ENCODE measurements at regions not wholly inside any gene's neighbourhood (a gene's known extent, or its start where the extent isn't known, plus 50 kb on each side); places are given as distances from the start of the nearest gene placed in this dataset.

GRCh38 chr3:31142543-31142942 lies 248.1 kb upstream of the GADL1 start:
- H4K91ac ChIP-seq (ENCODE audit: insufficient read depth, low read depth, low read length), result no peak overlapping the region
- H3K4me2 ChIP-seq (ENCODE audit: low read depth, low read length), result no peak overlapping the region
- in situ Hi-C loops (cut with MboI; ENCODE audit: low sequenced_read_pairs) (loop anchor here (25.0 kb wide), 1 partner anchor 1105 kb away; no protein-coding TSS in a partner anchor), intact Hi-C loops (cut with micrococcal nuclease) (no loop called here), dilution Hi-C loops (cut with HindIII; ENCODE audit: low sequenced_read_pairs, unreplicated experiment) (no loop called here)
- no peak overlapping the region for H2BK20ac ChIP-seq (ENCODE audit: low read depth, low read length)
- CTCF ChIA-PET, result interaction anchor here (0.6 kb wide), 1 partner anchor 14 kb away, joined by 5 read pairs; no protein-coding TSS in a partner anchor
- H2BK120ac ChIP-seq (ENCODE audit: low read depth, low read length), result no peak overlapping the region
- H3K27me3 ChIP-seq (ENCODE audit: control insufficient read depth, insufficient read depth, low read length), result no peaks in the 10 kb centered on the region
- ATAC-seq (ENCODE audit: low read depth), result no peak
- H3K9ac ChIP-seq (ENCODE audit: low read depth, low read length), result no peak overlapping the region
- H3K4me3 ChIP-seq (ENCODE audit: insufficient read depth, low read depth, low read length), result no peak overlapping the region
- no peak overlapping the region for H4K8ac ChIP-seq (ENCODE audit: low read depth in 2 of 2, low read length in 2 of 2)
- no peak for DNase-seq
- H3K27ac ChIP-seq (ENCODE audit: insufficient read depth, low read length), result no peak overlapping the region
- no peak overlapping the region for H3K4ac ChIP-seq (ENCODE audit: low read depth, low read length)
- no peak overlapping the region for H3K56ac ChIP-seq (ENCODE audit: extremely low read depth, insufficient read depth, low read length)
- no peaks in the 10 kb centered on the region for H3K9me1 ChIP-seq (ENCODE audit: insufficient read depth, low read length)
- no peak overlapping the region for H2AK9ac ChIP-seq (replicated peaks; ENCODE audit: low read depth, low read length, poor library complexity)
- no peaks in the 10 kb centered on the region for H3K36me3 ChIP-seq (ENCODE audit: control insufficient read depth, insufficient read depth, low read length)
- no peak for TF ChIP-seq ELK1 (IDR thresholded peaks at IDR 0.05; ENCODE audit: borderline replicate concordance, low read depth, low read length)
- TF ChIP-seq, protein P1, sequence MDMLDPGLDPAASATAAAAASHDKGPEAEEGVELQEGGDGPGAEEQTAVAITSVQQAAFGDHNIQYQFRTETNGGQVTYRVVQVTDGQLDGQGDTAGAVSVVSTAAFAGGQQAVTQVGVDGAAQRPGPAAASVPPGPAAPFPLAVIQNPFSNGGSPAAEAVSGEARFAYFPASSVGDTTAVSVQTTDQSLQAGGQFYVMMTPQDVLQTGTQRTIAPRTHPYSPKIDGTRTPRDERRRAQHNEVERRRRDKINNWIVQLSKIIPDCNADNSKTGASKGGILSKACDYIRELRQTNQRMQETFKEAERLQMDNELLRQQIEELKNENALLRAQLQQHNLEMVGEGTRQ (IDR thresholded peaks at IDR 0.05; ENCODE audit: low read depth, low read length), result no peak
- TF ChIP-seq MXI1 (IDR thresholded peaks at IDR 0.05; ENCODE audit: borderline replicate concordance, low read depth, low read length), result no peak
- no peak for TF ChIP-seq MAZ (IDR thresholded peaks at IDR 0.05; ENCODE audit: borderline replicate concordance, low read depth, low read length)
- H4K20me1 ChIP-seq (ENCODE audit: insufficient read depth, low read length), result no peaks in the 10 kb centered on the region
- no peak overlapping the region for H4K5ac ChIP-seq (ENCODE audit: low read depth, low read length)
- peaks cover 6% of the 10 kb centered on the region for H3K9me3 ChIP-seq (ENCODE audit: control insufficient read depth, insufficient read depth, low read length)
- WGBS, 2 experiments (ENCODE audit: extremely low coverage in 2 of 2, insufficient read length in 1 of 2), result 64% methylated on average over 1 of the region's 3 CpGs; no CpG with 5 or more reads in 1 of the 2 experiments
- no peak overlapping the region for H3K23ac ChIP-seq (ENCODE audit: low read depth, low read length)
- no peaks in the 10 kb centered on the region for H3K79me1 ChIP-seq (ENCODE audit: low read depth in 1 of 2, low read length in 2 of 2)
- no peaks in the 10 kb centered on the region for H3K4me1 ChIP-seq (ENCODE audit: control insufficient read depth, insufficient read depth, low read length)
- no peak overlapping the region for H2BK15ac ChIP-seq (ENCODE audit: low read depth, low read length)
- no peak overlapping the region for H3K14ac ChIP-seq (replicated peaks; ENCODE audit: low read depth, low read length)
- no peak overlapping the region for H2AFZ ChIP-seq (replicated peaks; ENCODE audit: low read length, poor library complexity)
- H2BK5ac ChIP-seq (ENCODE audit: low read depth, low read length, poor library complexity, severe bottlenecking), result no peak overlapping the region
- H3K18ac ChIP-seq (ENCODE audit: low read depth, low read length), result no peak overlapping the region
- POLR2A ChIA-PET (ENCODE audit: unreplicated experiment), result no interaction called here
- no peak overlapping the region for H2AK5ac ChIP-seq (ENCODE audit: low read depth, low read length)
- BruUV-seq (replicated peaks), result no TSS peak

Measured in IMR-90 (cell line).